C4-2B (cell line): ENCODE measurements at regions not wholly inside any gene's neighbourhood (a gene's known extent, or its start where the extent isn't known, plus 50 kb on each side); places are given as distances from the start of the nearest gene placed in this dataset.

Experiments
- CTCF ChIP-seq: fragments of 450-650 bp; conservative IDR thresholded peaks from 2 replicates; pipeline ENCODE4 v1.5.1; 2017; ENCODE audit warnings: mild to moderate bottlenecking
- ZFX ChIP-seq: fragments of 450-650 bp; IDR thresholded peaks from 2 replicates; pipeline ENCODE4 v1.6.1; 2017

GRCh38 chr18:71707400-71707799, 836.7 kb downstream of the CBLN2 start:
- TF ChIP-seq CTCF (no peak), ZFX (no peak)
